ENCODE measurements at regions not wholly inside any gene's neighbourhood (a gene's known extent, or its start where the extent isn't known, plus 50 kb on each side); places are given as distances from the start of the nearest gene placed in this dataset.

DNA sequence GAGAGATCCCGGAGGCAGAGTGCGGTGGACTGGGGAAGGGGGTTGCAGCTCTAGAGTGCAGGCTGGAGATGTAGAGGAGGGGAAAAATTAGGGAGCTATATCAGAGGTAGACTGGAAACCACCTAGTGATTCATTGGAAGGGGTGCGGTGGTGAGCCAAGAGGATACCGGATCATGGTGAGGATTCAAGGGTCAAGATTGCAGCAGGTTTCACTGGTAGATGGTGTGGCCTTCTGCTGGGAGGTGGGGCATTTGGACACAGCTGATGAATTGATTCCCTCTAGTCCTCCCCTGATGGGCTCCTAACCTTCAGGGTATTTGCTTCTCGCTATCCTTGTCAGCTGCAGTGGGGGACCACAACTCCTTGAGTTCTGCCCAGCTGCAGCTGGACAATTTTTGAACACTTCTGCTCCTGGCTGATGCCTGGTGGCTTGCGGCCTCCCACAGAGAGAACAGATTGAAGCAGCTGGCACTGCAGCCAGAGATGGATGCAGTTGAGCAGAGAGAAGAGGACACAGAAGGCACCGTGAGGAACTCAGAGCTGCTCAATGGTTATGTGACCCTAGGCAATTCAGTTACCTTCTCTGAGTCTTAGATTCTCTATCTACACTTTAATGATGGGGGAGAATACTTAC, 134.4 kb upstream of the ABCA1 start:
- Histone ChIP-seq H3K36me3 (ENCODE audit: control insufficient read depth in 2 of 3, insufficient read depth in 3 of 3, low read length in 3 of 3) (no peaks in the 10 kb centered on the region), H3K4me1 (ENCODE audit: control insufficient read depth in 2 of 2, insufficient read depth in 2 of 2, low read length in 2 of 2) (peaks cover 0 to 11% of the 10 kb centered on the region in 2 donors), H3K4me3 (ENCODE audit: low read length) (no peak overlapping the region), H3K9me3 (ENCODE audit: control insufficient read depth in 2 of 3, low read length in 3 of 3) (no peaks in the 10 kb centered on the region), H3K27ac (ENCODE audit: low read depth, low read length) (no peak overlapping the region), H3K27me3 (ENCODE audit: control insufficient read depth in 2 of 2, insufficient read depth in 2 of 2, low read length in 2 of 2) (no peaks in the 10 kb centered on the region)
- CTCF ChIA-PET = no interaction called here
- Mint-ChIP-seq H3K9me3 (peaks cover 0 to 1% (median 0%) of the 10 kb centered on the region in 11 donors), H3K36me3 (no peaks in the 10 kb centered on the region), H3K27me3 (peaks cover 0 to 5% (median 0%) of the 10 kb centered on the region in 5 donors), H3K4me3 (no peak overlapping the region), H3K4me1 (peaks cover 0 to 27% (median 16%) of the 10 kb centered on the region in 7 donors), H3K27ac (no peak overlapping the region)
- intact Hi-C loops (cut with micrococcal nuclease) = no loop called here
- POLR2A ChIA-PET = interaction anchor here (0.6 kb wide), 1 partner anchor 9 kb away, joined by 3 read pairs; no protein-coding TSS in a partner anchor
- no peak for ATAC-seq
- DNase-seq = no peak

DNA sequence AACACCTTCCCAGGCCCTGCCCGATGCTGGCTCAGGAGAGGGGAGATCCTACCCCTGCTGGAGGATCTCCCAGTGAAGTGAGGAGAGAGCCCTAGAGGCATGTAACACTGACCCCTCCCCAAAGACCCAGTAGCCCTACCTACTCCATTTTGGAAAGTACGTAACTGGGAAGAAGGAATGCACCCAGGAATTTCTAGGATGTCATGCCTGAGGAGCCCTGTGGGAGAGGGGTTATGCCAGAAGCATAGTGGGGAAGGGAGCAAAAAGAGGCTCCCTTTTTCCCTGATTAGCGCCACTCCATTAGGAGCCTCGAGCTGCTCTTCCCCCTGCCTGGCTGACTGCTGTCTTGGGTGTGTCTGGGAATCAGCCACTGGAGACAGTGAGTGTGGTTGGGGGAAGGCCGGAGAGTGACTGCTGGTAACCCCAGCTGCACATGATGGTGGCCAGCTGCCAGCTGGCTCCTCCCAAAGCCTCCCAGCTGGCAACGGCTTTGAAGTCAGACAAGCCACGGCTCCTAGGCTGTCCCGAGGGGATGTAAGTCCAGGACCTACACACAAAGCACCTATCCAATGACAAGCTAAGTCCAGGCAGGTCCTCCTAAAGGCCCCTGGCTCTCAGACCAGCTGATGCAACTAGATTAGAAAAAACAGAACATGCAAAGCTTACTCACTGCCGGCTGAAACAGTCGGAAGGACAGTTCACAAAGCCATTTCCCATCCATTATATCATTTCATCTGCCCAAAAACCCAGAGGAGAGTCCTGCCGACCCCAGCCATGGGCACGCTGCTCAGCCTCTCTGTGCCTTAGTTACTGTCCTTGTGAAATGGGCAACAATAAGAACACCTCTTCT, 136.5 kb upstream of the ABCA1 start:
- peaks cover 3 to 29% (median 16%) of the 10 kb centered on the region in 7 donors for H3K4me1 Mint-ChIP-seq

DNA sequence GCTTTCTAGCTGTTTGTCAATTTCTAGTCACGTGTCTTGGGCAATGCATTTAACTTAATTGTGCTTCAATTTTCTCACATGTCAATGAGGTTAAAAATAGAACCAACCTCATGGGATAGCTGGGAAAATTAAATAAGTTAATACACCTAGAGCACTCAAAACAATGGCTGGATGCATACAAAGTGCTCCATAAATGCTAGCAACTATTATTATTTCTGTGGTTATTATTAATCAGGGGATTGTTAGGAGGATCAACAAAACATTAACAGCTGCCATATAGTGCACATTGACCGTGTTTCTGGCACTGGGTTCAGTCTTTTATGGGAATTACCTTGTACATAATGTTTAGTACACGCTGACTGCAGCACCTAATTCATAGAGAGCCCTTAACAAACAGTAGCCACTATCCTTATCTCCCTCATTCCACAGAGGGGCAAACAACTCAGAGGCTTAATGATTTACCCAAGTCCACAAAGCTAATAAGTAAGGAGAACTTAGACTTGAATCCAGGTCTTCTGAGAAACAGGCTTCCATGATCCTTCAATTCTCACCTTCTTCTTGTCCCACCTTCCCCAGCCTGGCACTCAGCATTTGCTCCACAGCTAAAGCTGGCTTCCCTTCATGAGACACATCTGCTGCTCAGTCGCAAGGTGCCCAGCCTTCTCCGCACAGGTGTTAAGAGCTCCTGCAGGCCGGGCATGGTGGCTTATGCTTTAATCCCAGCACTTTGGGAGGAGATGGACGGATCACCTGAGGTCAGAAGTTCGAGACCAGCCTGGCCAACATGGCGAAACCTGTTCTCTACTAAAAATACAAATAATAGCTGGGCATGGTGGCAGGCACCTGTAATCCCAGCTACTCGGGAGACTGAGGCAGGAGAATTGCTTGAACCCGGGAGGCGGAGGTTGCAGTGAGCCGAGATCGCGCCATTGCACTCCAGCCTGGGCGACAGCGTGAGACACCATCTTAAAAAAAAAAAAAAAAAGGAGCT, 137.4 kb upstream of the ABCA1 start:
- H3K27ac Mint-ChIP-seq = peak overlapping the region in 1 of 9 donors; percentile 62
- CTCF ChIA-PET = no interaction called here

More for the DNA sequence above, 136.5 kb upstream of the ABCA1 start:
- DNase-seq = no peak
- Histone ChIP-seq H3K36me3 (ENCODE audit: control insufficient read depth in 2 of 3, insufficient read depth in 3 of 3, low read length in 3 of 3) (no peaks in the 10 kb centered on the region), H3K4me1 (ENCODE audit: control insufficient read depth in 2 of 2, insufficient read depth in 2 of 2, low read length in 2 of 2) (peaks cover 0 to 11% of the 10 kb centered on the region in 2 donors), H3K4me3 (ENCODE audit: low read length) (no peak overlapping the region), H3K27me3 (ENCODE audit: control insufficient read depth in 2 of 2, insufficient read depth in 2 of 2, low read length in 2 of 2) (no peaks in the 10 kb centered on the region), H3K9me3 (ENCODE audit: control insufficient read depth in 2 of 3, low read length in 3 of 3) (no peaks in the 10 kb centered on the region), H3K27ac (ENCODE audit: low read depth, low read length) (no peak overlapping the region)
- ChIA-PET POLR2A (no interaction called here), CTCF (no interaction called here)
- Mint-ChIP-seq H3K27ac (peak overlapping the region in 1 of 9 donors; percentile 62), H3K27me3 (peaks cover 0 to 5% (median 0%) of the 10 kb centered on the region in 5 donors), H3K4me3 (no peak overlapping the region), H3K36me3 (no peaks in the 10 kb centered on the region), H3K9me3 (peaks cover 0 to 1% (median 0%) of the 10 kb centered on the region in 11 donors)
- peak; percentile 68 for ATAC-seq
- intact Hi-C loops (cut with micrococcal nuclease) = no loop called here

DNA sequence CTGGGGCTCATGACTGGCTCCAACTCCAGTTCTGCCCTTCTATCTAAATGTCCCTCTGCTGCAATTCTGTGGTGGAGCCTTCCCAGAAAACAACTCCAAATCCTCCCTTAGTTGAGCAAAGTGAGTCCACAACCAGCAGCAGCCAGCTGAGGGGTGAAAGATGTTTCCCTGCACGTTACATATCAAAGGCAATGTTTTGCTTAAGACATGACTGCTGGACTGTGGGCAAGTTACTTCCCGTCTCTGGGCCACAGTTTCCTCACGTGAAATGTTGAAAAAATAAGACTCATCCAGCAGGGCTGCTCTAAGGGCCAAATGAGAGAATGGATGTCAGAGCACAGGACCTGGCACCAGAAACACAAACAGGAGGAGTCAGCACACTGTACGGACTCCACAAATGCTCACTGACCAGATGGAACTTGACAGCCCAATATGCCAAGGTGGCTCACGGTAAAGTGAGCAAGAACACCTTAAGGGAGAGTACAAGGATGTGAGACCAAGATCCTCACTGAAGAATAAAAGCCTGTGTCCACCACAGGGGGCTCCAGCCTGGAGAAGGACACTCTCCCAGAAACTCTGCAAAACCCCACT, 138.4 kb upstream of the ABCA1 start:
- H3K36me3 ChIP-seq (ENCODE audit: control insufficient read depth in 2 of 3, insufficient read depth in 3 of 3, low read length in 3 of 3) = no peaks in the 10 kb centered on the region
- no peaks in the 10 kb centered on the region for H3K9me3 ChIP-seq (ENCODE audit: control insufficient read depth in 2 of 3, low read length in 3 of 3)
- ChIA-PET POLR2A (no interaction called here), CTCF (no interaction called here)
- no peaks in the 10 kb centered on the region for H3K27me3 Mint-ChIP-seq
- H3K27ac Mint-ChIP-seq = no peak overlapping the region
- no peaks in the 10 kb centered on the region for H3K36me3 Mint-ChIP-seq
- H3K4me1 Mint-ChIP-seq = peaks cover 3 to 33% (median 21%) of the 10 kb centered on the region in 7 donors
- H3K4me1 ChIP-seq (ENCODE audit: control insufficient read depth in 2 of 2, insufficient read depth in 2 of 2, low read length in 2 of 2) = peaks cover 0 to 11% of the 10 kb centered on the region in 2 donors
- peak; percentile 65 for ATAC-seq
- no peak for DNase-seq
- no peak overlapping the region for H3K27ac ChIP-seq (ENCODE audit: low read depth, low read length)
- H3K4me3 ChIP-seq (ENCODE audit: low read length) = no peak overlapping the region
- intact Hi-C loops (cut with micrococcal nuclease) = no loop called here
- no peaks in the 10 kb centered on the region for H3K27me3 ChIP-seq (ENCODE audit: control insufficient read depth in 2 of 2, insufficient read depth in 2 of 2, low read length in 2 of 2)
- no peak overlapping the region for H3K4me3 Mint-ChIP-seq
- H3K9me3 Mint-ChIP-seq = peaks cover 0 to 1% (median 0%) of the 10 kb centered on the region in 11 donors

More for the DNA sequence above, 137.4 kb upstream of the ABCA1 start:
- intact Hi-C loops (cut with micrococcal nuclease) = no loop called here
- peaks cover 3 to 33% (median 19%) of the 10 kb centered on the region in 7 donors for H3K4me1 Mint-ChIP-seq
- peaks cover 0 to 5% (median 0%) of the 10 kb centered on the region in 5 donors for H3K27me3 Mint-ChIP-seq
- no peak overlapping the region for H3K4me3 Mint-ChIP-seq
- H3K36me3 ChIP-seq (ENCODE audit: control insufficient read depth in 2 of 3, insufficient read depth in 3 of 3, low read length in 3 of 3) = no peaks in the 10 kb centered on the region
- no peak overlapping the region for H3K27ac ChIP-seq (ENCODE audit: low read depth, low read length)
- DNase-seq (no peak), ATAC-seq (no peak)
- no peaks in the 10 kb centered on the region for H3K27me3 ChIP-seq (ENCODE audit: control insufficient read depth in 2 of 2, insufficient read depth in 2 of 2, low read length in 2 of 2)
- peaks cover 0 to 11% of the 10 kb centered on the region in 2 donors for H3K4me1 ChIP-seq (ENCODE audit: control insufficient read depth in 2 of 2, insufficient read depth in 2 of 2, low read length in 2 of 2)
- POLR2A ChIA-PET = no interaction called here
- peaks cover 0 to 1% (median 0%) of the 10 kb centered on the region in 11 donors for H3K9me3 Mint-ChIP-seq
- H3K4me3 ChIP-seq (ENCODE audit: low read length) = no peak overlapping the region
- no peaks in the 10 kb centered on the region for H3K36me3 Mint-ChIP-seq
- H3K9me3 ChIP-seq (ENCODE audit: control insufficient read depth in 2 of 3, low read length in 3 of 3) = no peaks in the 10 kb centered on the region

DNA sequence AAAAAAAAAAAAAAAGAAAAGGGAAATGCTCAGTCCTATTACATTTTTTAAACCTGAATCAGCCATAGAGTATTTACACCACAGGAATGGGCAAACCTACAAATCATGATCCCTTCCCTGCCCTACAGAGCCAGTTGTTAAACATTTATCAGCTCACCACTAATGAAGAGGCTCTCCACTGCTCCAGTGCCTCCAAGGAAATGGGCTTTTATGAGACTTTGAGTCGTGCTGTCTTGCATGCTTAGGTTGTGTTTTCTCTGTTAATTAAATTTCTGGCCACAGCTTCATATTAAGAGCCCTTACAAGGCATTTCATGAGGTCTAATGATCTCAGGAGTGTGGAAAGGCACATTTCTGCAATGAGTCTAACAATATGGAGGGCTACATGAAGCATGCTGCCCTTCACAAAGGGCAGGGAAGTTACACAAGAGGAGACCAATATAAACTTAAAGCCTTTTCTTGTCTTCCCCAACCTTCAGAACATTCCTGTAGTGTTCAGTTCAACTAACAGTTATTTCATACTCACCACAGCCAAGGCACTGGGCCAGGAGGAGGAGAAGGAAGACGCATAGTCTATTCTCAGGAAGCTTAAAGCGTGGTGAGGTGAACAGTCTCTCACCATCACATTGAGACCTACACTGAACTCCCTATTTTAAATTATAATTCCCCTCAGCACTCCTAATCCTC, 140.1 kb upstream of the ABCA1 start:
- H3K27me3 ChIP-seq (ENCODE audit: control insufficient read depth in 2 of 2, insufficient read depth in 2 of 2, low read length in 2 of 2) = no peaks in the 10 kb centered on the region
- no peak for ATAC-seq
- ChIA-PET CTCF (no interaction called here), POLR2A (no interaction called here)
- Mint-ChIP-seq H3K4me3 (no peak overlapping the region), H3K27me3 (no peaks in the 10 kb centered on the region), H3K4me1 (peaks cover 3 to 28% (median 16%) of the 10 kb centered on the region in 7 donors), H3K9me3 (peaks cover 0 to 1% (median 0%) of the 10 kb centered on the region in 11 donors), H3K27ac (no peak overlapping the region), H3K36me3 (no peaks in the 10 kb centered on the region)
- H3K4me3 ChIP-seq (ENCODE audit: low read length) = no peak overlapping the region
- no peak overlapping the region for H3K27ac ChIP-seq (ENCODE audit: low read depth, low read length)
- DNase-seq = no peak
- intact Hi-C loops (cut with micrococcal nuclease) = no loop called here
- H3K9me3 ChIP-seq (ENCODE audit: control insufficient read depth in 2 of 3, low read length in 3 of 3) = no peaks in the 10 kb centered on the region
- H3K36me3 ChIP-seq (ENCODE audit: control insufficient read depth in 2 of 3, insufficient read depth in 3 of 3, low read length in 3 of 3) = no peaks in the 10 kb centered on the region
- H3K4me1 ChIP-seq (ENCODE audit: control insufficient read depth in 2 of 2, insufficient read depth in 2 of 2, low read length in 2 of 2) = peaks cover 0 to 11% of the 10 kb centered on the region in 2 donors

DNA sequence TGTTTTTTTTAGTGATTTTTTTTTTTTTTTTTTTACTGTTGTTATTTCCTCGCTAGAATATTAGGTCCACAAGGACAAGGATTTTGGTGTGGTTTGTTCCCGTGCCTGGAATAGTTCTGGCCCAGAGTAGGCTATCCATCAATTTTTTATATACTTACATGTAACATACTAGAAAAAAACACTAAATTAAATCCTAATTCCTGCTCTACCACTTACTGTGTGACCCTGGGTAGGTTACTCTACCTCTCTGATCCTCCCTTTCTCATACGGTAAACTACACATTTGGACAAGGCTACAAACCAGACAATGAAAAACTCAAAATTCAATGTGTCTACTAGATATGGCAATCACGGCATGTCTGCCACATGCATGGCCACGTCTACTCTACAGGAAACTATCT, 141.3 kb upstream of the ABCA1 start:
- Mint-ChIP-seq H3K27me3 (no peaks in the 10 kb centered on the region), H3K36me3 (no peaks in the 10 kb centered on the region), H3K27ac (no peak overlapping the region), H3K4me3 (no peak overlapping the region), H3K9me3 (peaks cover 0 to 1% (median 0%) of the 10 kb centered on the region in 11 donors), H3K4me1 (peaks cover 0 to 20% (median 12%) of the 10 kb centered on the region in 7 donors)
- Histone ChIP-seq H3K4me3 (ENCODE audit: low read length) (no peak overlapping the region), H3K27ac (ENCODE audit: low read depth, low read length) (no peak overlapping the region), H3K4me1 (ENCODE audit: control insufficient read depth in 2 of 2, insufficient read depth in 2 of 2, low read length in 2 of 2) (peaks cover 0 to 3% of the 10 kb centered on the region in 2 donors), H3K36me3 (ENCODE audit: control insufficient read depth in 2 of 3, insufficient read depth in 3 of 3, low read length in 3 of 3) (no peaks in the 10 kb centered on the region), H3K27me3 (ENCODE audit: control insufficient read depth in 2 of 2, insufficient read depth in 2 of 2, low read length in 2 of 2) (no peaks in the 10 kb centered on the region), H3K9me3 (ENCODE audit: control insufficient read depth in 2 of 3, low read length in 3 of 3) (no peaks in the 10 kb centered on the region)
- ChIA-PET POLR2A (no interaction called here), CTCF (no interaction called here)
- ATAC-seq (no peak), DNase-seq (no peak)
- intact Hi-C loops (cut with micrococcal nuclease) = no loop called here

Measured in naive thymus-derived CD4-positive, alpha-beta T cell (primary cell).